Activated CD4-positive, alpha-beta memory T cell treated with anti-CD3 and anti-CD28 coated beads for 36 hours (primary cell): ENCODE measurements at regions not wholly inside any gene's neighbourhood (a gene's known extent, or its start where the extent isn't known, plus 50 kb on each side); places are given as distances from the start of the nearest gene placed in this dataset.

Experiments used
- CTCF ChIA-PET: fragments of 350-600 bp; sonication (Branson Sonifier 250); formaldehyde crosslinking; loops from one replicate; lab custom pipeline; 2021; ENCODE audit warnings: antibody characterized with exemption, inconsistent platforms; lab: Charles Lee
- POLR2A ChIA-PET: fragments of 350-600 bp; sonication (Branson Sonifier 250); formaldehyde crosslinking; loops from one replicate; lab custom pipeline; 2021; ENCODE audit warnings: antibody characterized with exemption; lab: Charles Lee
- DNase-seq: peaks from one replicate; pipeline ENCODE4 v3.0.0-alpha.2; 2020
- H3K27ac Mint-ChIP-seq: one replicate; pipeline ENCODE4 v1.8.0; 2021; ENCODE audit warnings: mixed read lengths
- H3K27me3 Mint-ChIP-seq: one replicate; pipeline ENCODE4 v1.8.0; 2021; ENCODE audit warnings: mixed read lengths
- H3K36me3 Mint-ChIP-seq: one replicate; pipeline ENCODE4 v1.8.0; 2021; ENCODE audit warnings: mixed read lengths
- H3K4me1 Mint-ChIP-seq: one replicate; pipeline ENCODE4 v1.8.0; 2021; ENCODE audit warnings: low read depth, mixed read lengths
- H3K4me3 Mint-ChIP-seq: one replicate; pipeline ENCODE4 v1.8.0; 2021; ENCODE audit warnings: mild to moderate bottlenecking, mixed read lengths
- H3K9me3 Mint-ChIP-seq: one replicate; pipeline ENCODE4 v1.8.0; 2021; ENCODE audit warnings: mixed read lengths
- intact Hi-C: fragments of 100-400 bp; cut with micrococcal nuclease; formaldehyde crosslinking; loops from one replicate; pipeline ENCODE4 v1.15.1; 2023

- no peak for DNase-seq
- CTCF ChIA-PET, result no interaction called here
- no peak overlapping the region for H3K27ac Mint-ChIP-seq
- no peaks in the 10 kb centered on the region for H3K36me3 Mint-ChIP-seq
- no peaks in the 10 kb centered on the region for H3K4me1 Mint-ChIP-seq
- intact Hi-C loops, result no loop called here
- no peaks in the 10 kb centered on the region for H3K27me3 Mint-ChIP-seq
- POLR2A ChIA-PET, result no interaction called here
- H3K4me3 Mint-ChIP-seq, result no peak overlapping the region
- peaks cover 7% of the 10 kb centered on the region for H3K9me3 Mint-ChIP-seq
Observed at GRCh38 chr4:157643257-157643656, 422.7 kb downstream of the GRIA2 start.

- Mint-ChIP-seq H3K27me3 (no peaks in the 10 kb centered on the region), H3K27ac (no peak overlapping the region), H3K4me3 (no peak overlapping the region), H3K36me3 (no peaks in the 10 kb centered on the region), H3K9me3 (peaks cover 5% of the 10 kb centered on the region), H3K4me1 (no peaks in the 10 kb centered on the region)
- CTCF ChIA-PET, result no interaction called here
- POLR2A ChIA-PET, result no interaction called here
- DNase-seq, result no peak
- intact Hi-C loops, result no loop called here
Observed at GRCh38 chr4:157634057-157634456, 413.5 kb downstream of the GRIA2 start.

- no peak overlapping the region for H3K4me3 Mint-ChIP-seq
Observed at GRCh38 chr4:157616741-157617472, 396.4 kb downstream of the GRIA2 start.

GRCh38 chr4:157607996-157608395 lies 387.5 kb downstream of the GRIA2 start:
- no peak overlapping the region for H3K27ac Mint-ChIP-seq
- H3K9me3 Mint-ChIP-seq, result peaks cover 2% of the 10 kb centered on the region
- no peak overlapping the region for H3K4me3 Mint-ChIP-seq
- DNase-seq, result no peak
- H3K36me3 Mint-ChIP-seq, result no peaks in the 10 kb centered on the region
- CTCF ChIA-PET, result no interaction called here
- POLR2A ChIA-PET, result no interaction called here
- no peaks in the 10 kb centered on the region for H3K4me1 Mint-ChIP-seq
- H3K27me3 Mint-ChIP-seq, result no peaks in the 10 kb centered on the region
- intact Hi-C loops, result no loop called here

More at GRCh38 chr4:157616741-157617472, 396.4 kb downstream of the GRIA2 start:
- Mint-ChIP-seq H3K27me3 (no peaks in the 10 kb centered on the region), H3K9me3 (peaks cover 4% of the 10 kb centered on the region), H3K4me1 (no peaks in the 10 kb centered on the region), H3K27ac (no peak overlapping the region), H3K36me3 (no peaks in the 10 kb centered on the region)
- no peak for DNase-seq
- intact Hi-C loops, result no loop called here
- CTCF ChIA-PET, result no interaction called here
- POLR2A ChIA-PET, result no interaction called here

- Mint-ChIP-seq H3K9me3 (peaks cover 7% of the 10 kb centered on the region), H3K4me1 (no peaks in the 10 kb centered on the region), H3K27me3 (no peaks in the 10 kb centered on the region), H3K4me3 (no peak overlapping the region), H3K27ac (no peak overlapping the region), H3K36me3 (no peaks in the 10 kb centered on the region)
- DNase-seq, result no peak
- ChIA-PET CTCF (no interaction called here), POLR2A (no interaction called here)
- intact Hi-C loops, result no loop called here
Observed at GRCh38 chr4:157600583-157600982, 380.1 kb downstream of the GRIA2 start.

GRCh38 chr4:157591245-157591644 lies 370.7 kb downstream of the GRIA2 start:
- no peaks in the 10 kb centered on the region for H3K36me3 Mint-ChIP-seq
- H3K27ac Mint-ChIP-seq, result no peak overlapping the region
- H3K9me3 Mint-ChIP-seq, result peaks cover 4% of the 10 kb centered on the region
- intact Hi-C loops, result no loop called here
- no peaks in the 10 kb centered on the region for H3K27me3 Mint-ChIP-seq
- DNase-seq, result no peak
- H3K4me3 Mint-ChIP-seq, result no peak overlapping the region
- H3K4me1 Mint-ChIP-seq, result no peaks in the 10 kb centered on the region
- CTCF ChIA-PET, result no interaction called here
- POLR2A ChIA-PET, result no interaction called here

- H3K27ac Mint-ChIP-seq, result no peak overlapping the region
- ChIA-PET CTCF (no interaction called here), POLR2A (no interaction called here)
- H3K36me3 Mint-ChIP-seq, result no peaks in the 10 kb centered on the region
- H3K9me3 Mint-ChIP-seq, result peaks cover 4% of the 10 kb centered on the region
- H3K4me1 Mint-ChIP-seq, result no peaks in the 10 kb centered on the region
- no peak for DNase-seq
- intact Hi-C loops, result no loop called here
- no peaks in the 10 kb centered on the region for H3K27me3 Mint-ChIP-seq
- H3K4me3 Mint-ChIP-seq, result no peak overlapping the region
Observed at GRCh38 chr4:157590679-157591078, 370.2 kb downstream of the GRIA2 start.

- H3K36me3 Mint-ChIP-seq, result no peaks in the 10 kb centered on the region
- no peaks in the 10 kb centered on the region for H3K4me1 Mint-ChIP-seq
- CTCF ChIA-PET, result no interaction called here
- no peak for DNase-seq
- H3K27me3 Mint-ChIP-seq, result no peaks in the 10 kb centered on the region
- POLR2A ChIA-PET, result no interaction called here
- H3K9me3 Mint-ChIP-seq, result peaks cover 8% of the 10 kb centered on the region
- intact Hi-C loops, result no loop called here
- no peak overlapping the region for H3K4me3 Mint-ChIP-seq
- H3K27ac Mint-ChIP-seq, result no peak overlapping the region
Observed at GRCh38 chr4:157587681-157588423, 367.3 kb downstream of the GRIA2 start.

- no peak overlapping the region for H3K4me3 Mint-ChIP-seq
- no peak overlapping the region for H3K27ac Mint-ChIP-seq
- peaks cover 15% of the 10 kb centered on the region for H3K9me3 Mint-ChIP-seq
- no peaks in the 10 kb centered on the region for H3K36me3 Mint-ChIP-seq
- no peaks in the 10 kb centered on the region for H3K4me1 Mint-ChIP-seq
- H3K27me3 Mint-ChIP-seq, result no peaks in the 10 kb centered on the region
- DNase-seq, result no peak
- POLR2A ChIA-PET, result no interaction called here
- CTCF ChIA-PET, result no interaction called here
- intact Hi-C loops, result no loop called here
Observed at GRCh38 chr4:157582141-157582540, 361.6 kb downstream of the GRIA2 start.

- Mint-ChIP-seq H3K4me1 (no peaks in the 10 kb centered on the region), H3K9me3 (peaks cover 3% of the 10 kb centered on the region), H3K27me3 (no peaks in the 10 kb centered on the region), H3K4me3 (no peak overlapping the region), H3K27ac (no peak overlapping the region), H3K36me3 (no peaks in the 10 kb centered on the region)
- ChIA-PET POLR2A (no interaction called here), CTCF (no interaction called here)
- intact Hi-C loops, result no loop called here
- DNase-seq, result no peak
Observed at GRCh38 chr4:157576671-157577217, 356.2 kb downstream of the GRIA2 start.

GRCh38 chr4:157575339-157575738 lies 354.8 kb downstream of the GRIA2 start:
- no peak overlapping the region for H3K4me3 Mint-ChIP-seq
- H3K4me1 Mint-ChIP-seq, result no peaks in the 10 kb centered on the region
- no peak overlapping the region for H3K27ac Mint-ChIP-seq
- DNase-seq, result no peak
- POLR2A ChIA-PET, result no interaction called here
- intact Hi-C loops, result no loop called here
- H3K36me3 Mint-ChIP-seq, result no peaks in the 10 kb centered on the region
- CTCF ChIA-PET, result no interaction called here
- H3K27me3 Mint-ChIP-seq, result no peaks in the 10 kb centered on the region
- peaks cover 3% of the 10 kb centered on the region for H3K9me3 Mint-ChIP-seq

- DNase-seq, result no peak
- ChIA-PET CTCF (no interaction called here), POLR2A (interaction anchor here (0.6 kb wide), 1 partner anchor 214 kb away, joined by 3 read pairs; no protein-coding TSS in a partner anchor)
- no peaks in the 10 kb centered on the region for H3K27me3 Mint-ChIP-seq
- H3K27ac Mint-ChIP-seq, result no peak overlapping the region
- no peaks in the 10 kb centered on the region for H3K36me3 Mint-ChIP-seq
- H3K4me1 Mint-ChIP-seq, result no peaks in the 10 kb centered on the region
- intact Hi-C loops, result no loop called here
- H3K9me3 Mint-ChIP-seq, result peaks cover 2% of the 10 kb centered on the region
- H3K4me3 Mint-ChIP-seq, result no peak overlapping the region
Observed at GRCh38 chr4:157574606-157575005, 354.1 kb downstream of the GRIA2 start.
